Peyer's patch (tissue), 4 donors: ENCODE measurements at regions not wholly inside any gene's neighbourhood (a gene's known extent, or its start where the extent isn't known, plus 50 kb on each side); places are given as distances from the start of the nearest gene placed in this dataset.
"Not testable (repeated sequence)": the region's sequence is repeated elsewhere in the genome, so short reads cannot be mapped to it uniquely, and the experiment has no call there.

ENCODE experiments used
- POLR2A ChIP-seq, 2 donors: fragments of 450-650 bp; IDR thresholded peaks; one replicate each; pipeline ENCODE4 v1.5.1; 2017; ENCODE audit warnings: antibody characterized with exemption in 2 of 2, mild to moderate bottlenecking in 2 of 2, moderate library complexity in 2 of 2
- TF ChIP-seq, protein P1 (sequence below), 6 experiments: fragments of 450-650 bp in 4 of 6; fragments of 200-600 bp in 2 of 6; sonication (generic) in 1 of 6; IDR thresholded peaks; one replicate each; pipeline ENCODE4 v1.5.1; 2017 to 2019; ENCODE audit warnings: antibody characterized with exemption in 6 of 6, mild to moderate bottlenecking in 3 of 6, moderate library complexity in 1 of 6

- TF ChIP-seq, protein P1, sequence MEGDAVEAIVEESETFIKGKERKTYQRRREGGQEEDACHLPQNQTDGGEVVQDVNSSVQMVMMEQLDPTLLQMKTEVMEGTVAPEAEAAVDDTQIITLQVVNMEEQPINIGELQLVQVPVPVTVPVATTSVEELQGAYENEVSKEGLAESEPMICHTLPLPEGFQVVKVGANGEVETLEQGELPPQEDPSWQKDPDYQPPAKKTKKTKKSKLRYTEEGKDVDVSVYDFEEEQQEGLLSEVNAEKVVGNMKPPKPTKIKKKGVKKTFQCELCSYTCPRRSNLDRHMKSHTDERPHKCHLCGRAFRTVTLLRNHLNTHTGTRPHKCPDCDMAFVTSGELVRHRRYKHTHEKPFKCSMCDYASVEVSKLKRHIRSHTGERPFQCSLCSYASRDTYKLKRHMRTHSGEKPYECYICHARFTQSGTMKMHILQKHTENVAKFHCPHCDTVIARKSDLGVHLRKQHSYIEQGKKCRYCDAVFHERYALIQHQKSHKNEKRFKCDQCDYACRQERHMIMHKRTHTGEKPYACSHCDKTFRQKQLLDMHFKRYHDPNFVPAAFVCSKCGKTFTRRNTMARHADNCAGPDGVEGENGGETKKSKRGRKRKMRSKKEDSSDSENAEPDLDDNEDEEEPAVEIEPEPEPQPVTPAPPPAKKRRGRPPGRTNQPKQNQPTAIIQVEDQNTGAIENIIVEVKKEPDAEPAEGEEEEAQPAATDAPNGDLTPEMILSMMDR (IDR thresholded peaks at IDR 0.05), result not testable (repeated sequence)
- not testable (repeated sequence) for TF ChIP-seq POLR2A (IDR thresholded peaks at IDR 0.05)
Observed at GRCh38 chr15:96205588-96205987, 124.9 kb upstream of the NR2F2 start.
